NT2/D1 (cell line): ENCODE measurements at regions not wholly inside any gene's neighbourhood (a gene's known extent, or its start where the extent isn't known, plus 50 kb on each side); places are given as distances from the start of the nearest gene placed in this dataset.

Experiments
- DNase-seq: peaks from one replicate; pipeline ENCODE4 v3.0.0-alpha.2; 2011; ENCODE audit warnings: low read depth, low spot score
- H3K27me3 ChIP-seq: 2 replicates; pipeline ENCODE4 v1.6.0; 2011; ENCODE audit warnings: mild to moderate bottlenecking; ENCODE audit not compliant: insufficient read length, insufficient read depth
- H3K36me3 ChIP-seq: 2 replicates; pipeline ENCODE4 v1.6.1; 2011; ENCODE audit warnings: mild to moderate bottlenecking, low read length, mixed read lengths; ENCODE audit not compliant: insufficient read depth, insufficient read length
- H3K4me1 ChIP-seq: 2 replicates; pipeline ENCODE4 v1.5.1; 2011; ENCODE audit not compliant: insufficient read depth, insufficient read length
- H3K4me3 ChIP-seq: 2 replicates; pipeline ENCODE4 v1.5.1; 2011; ENCODE audit warnings: low read depth; ENCODE audit not compliant: insufficient read length
- H3K9ac ChIP-seq: 2 replicates; pipeline ENCODE4 v1.6.0; 2011; ENCODE audit warnings: low read depth; ENCODE audit not compliant: insufficient read length
- H3K9me3 ChIP-seq: 2 replicates; pipeline ENCODE4 v1.5.1; 2011; ENCODE audit warnings: mild to moderate bottlenecking, low read length; ENCODE audit not compliant: insufficient read depth
- SUZ12 ChIP-seq: IDR thresholded peaks from 2 replicates; pipeline ENCODE4 v1.6.1; 2011; ENCODE audit not compliant: insufficient read length, insufficient read depth; ENCODE audit errors: extremely low read depth
- YY1 ChIP-seq: IDR thresholded peaks from 2 replicates; pipeline ENCODE4 v1.6.1; 2011; ENCODE audit not compliant: insufficient read length, insufficient read depth
- ZNF274 ChIP-seq: IDR thresholded peaks from 2 replicates; pipeline ENCODE4 v1.6.1; 2011; ENCODE audit warnings: mild to moderate bottlenecking, low read depth, low read length

DNA sequence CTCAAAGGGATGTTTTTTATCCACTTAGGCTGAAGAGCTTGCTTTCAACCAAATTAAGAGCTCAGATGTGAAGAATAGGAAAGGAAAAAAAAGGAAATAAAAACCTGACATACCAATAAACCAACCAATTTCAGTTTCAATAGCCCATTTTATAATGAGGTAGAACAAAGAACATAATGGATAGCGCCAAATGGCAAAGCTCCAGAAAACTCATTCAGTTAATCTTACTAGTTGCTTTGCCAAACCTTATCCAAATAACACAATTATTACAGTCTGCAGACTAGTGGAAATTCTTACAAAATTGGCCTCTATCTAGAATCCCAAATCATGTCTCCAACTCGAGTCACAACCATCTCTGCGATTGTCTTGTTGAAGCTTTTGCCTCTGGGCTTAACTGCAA, 337.0 kb downstream of the CRPPA start:
- DNase-seq, result no peak

DNA sequence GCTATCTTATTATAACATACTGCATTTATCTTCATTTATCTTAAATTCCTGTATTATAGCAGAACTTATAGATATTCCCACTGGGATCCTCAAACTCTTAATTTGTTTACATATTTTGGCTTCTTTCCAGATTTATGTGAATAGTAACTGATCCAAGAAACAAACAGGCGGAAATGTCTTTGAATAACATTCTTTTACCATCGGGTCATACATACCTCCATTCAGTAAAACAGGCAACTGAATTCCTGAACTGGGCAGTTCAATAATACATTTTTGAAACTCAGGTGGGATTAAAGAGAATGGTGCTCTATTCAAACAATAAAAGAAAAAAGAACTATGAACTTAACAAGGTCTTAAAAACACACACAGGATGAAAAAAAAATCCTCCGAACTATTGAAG, 337.4 kb downstream of the CRPPA start:
- no peaks in the 10 kb centered on the region for H3K4me1 ChIP-seq
- TF ChIP-seq SUZ12 (no peak), ZNF274 (no peak)
- H3K9ac ChIP-seq, result no peak overlapping the region
- no peak overlapping the region for H3K4me3 ChIP-seq
- no peaks in the 10 kb centered on the region for H3K9me3 ChIP-seq
- no peaks in the 10 kb centered on the region for H3K27me3 ChIP-seq
- H3K36me3 ChIP-seq, result no peaks in the 10 kb centered on the region
- no peak for DNase-seq

More for the DNA sequence above, 337.0 kb downstream of the CRPPA start:
- no peak for TF ChIP-seq SUZ12
- TF ChIP-seq ZNF274, result no peak
- TF ChIP-seq YY1, result no peak
- no peak overlapping the region for H3K9ac ChIP-seq
- H3K36me3 ChIP-seq, result no peaks in the 10 kb centered on the region
- H3K4me3 ChIP-seq, result no peak overlapping the region
- H3K27me3 ChIP-seq, result no peaks in the 10 kb centered on the region
- H3K4me1 ChIP-seq, result no peaks in the 10 kb centered on the region
- H3K9me3 ChIP-seq, result no peaks in the 10 kb centered on the region

GRCh38 chr7:16080131-16080530, 341.2 kb downstream of the CRPPA start:
- TF ChIP-seq ZNF274 (no peak), YY1 (no peak), SUZ12 (no peak)
- no peaks in the 10 kb centered on the region for H3K36me3 ChIP-seq
- H3K27me3 ChIP-seq, result no peaks in the 10 kb centered on the region
- no peaks in the 10 kb centered on the region for H3K4me1 ChIP-seq
- H3K9me3 ChIP-seq, result no peaks in the 10 kb centered on the region
- no peak overlapping the region for H3K4me3 ChIP-seq
- H3K9ac ChIP-seq, result no peak overlapping the region
- DNase-seq, result no peak

DNA sequence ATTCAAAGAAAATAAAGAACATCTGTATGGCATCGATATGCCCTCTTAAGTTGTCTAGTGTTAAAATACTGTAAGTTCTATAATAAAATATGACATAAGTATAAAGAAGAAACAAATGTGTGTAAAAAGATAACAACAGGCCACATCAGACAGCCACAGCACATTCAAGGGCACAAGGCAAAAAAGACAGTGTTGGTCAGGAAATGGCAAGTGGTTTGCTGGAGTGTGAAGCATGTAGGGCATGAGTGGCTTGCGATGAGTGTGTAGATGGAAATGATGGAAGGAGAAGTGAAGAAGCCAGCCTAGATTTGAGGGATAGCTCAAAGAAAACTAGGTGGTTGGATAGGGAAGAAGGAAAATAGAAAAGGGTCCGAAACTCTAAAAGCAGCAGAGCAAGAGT, 341.6 kb downstream of the CRPPA start:
- Histone ChIP-seq H3K4me3 (no peak overlapping the region), H3K9ac (no peak overlapping the region), H3K36me3 (no peaks in the 10 kb centered on the region), H3K27me3 (no peaks in the 10 kb centered on the region), H3K9me3 (no peaks in the 10 kb centered on the region), H3K4me1 (no peaks in the 10 kb centered on the region)
- TF ChIP-seq SUZ12, result no peak
- no peak for TF ChIP-seq YY1
- TF ChIP-seq ZNF274, result no peak
- no peak for DNase-seq

GRCh38 chr7:16078076-16078952, 343.0 kb downstream of the CRPPA start:
- no peaks in the 10 kb centered on the region for H3K9me3 ChIP-seq
- no peaks in the 10 kb centered on the region for H3K36me3 ChIP-seq
- H3K4me1 ChIP-seq, result no peaks in the 10 kb centered on the region
- TF ChIP-seq ZNF274 (no peak), SUZ12 (no peak), YY1 (no peak)
- no peak overlapping the region for H3K9ac ChIP-seq
- H3K27me3 ChIP-seq, result no peaks in the 10 kb centered on the region
- H3K4me3 ChIP-seq, result no peak overlapping the region
- peak; percentile 64 for DNase-seq

DNA sequence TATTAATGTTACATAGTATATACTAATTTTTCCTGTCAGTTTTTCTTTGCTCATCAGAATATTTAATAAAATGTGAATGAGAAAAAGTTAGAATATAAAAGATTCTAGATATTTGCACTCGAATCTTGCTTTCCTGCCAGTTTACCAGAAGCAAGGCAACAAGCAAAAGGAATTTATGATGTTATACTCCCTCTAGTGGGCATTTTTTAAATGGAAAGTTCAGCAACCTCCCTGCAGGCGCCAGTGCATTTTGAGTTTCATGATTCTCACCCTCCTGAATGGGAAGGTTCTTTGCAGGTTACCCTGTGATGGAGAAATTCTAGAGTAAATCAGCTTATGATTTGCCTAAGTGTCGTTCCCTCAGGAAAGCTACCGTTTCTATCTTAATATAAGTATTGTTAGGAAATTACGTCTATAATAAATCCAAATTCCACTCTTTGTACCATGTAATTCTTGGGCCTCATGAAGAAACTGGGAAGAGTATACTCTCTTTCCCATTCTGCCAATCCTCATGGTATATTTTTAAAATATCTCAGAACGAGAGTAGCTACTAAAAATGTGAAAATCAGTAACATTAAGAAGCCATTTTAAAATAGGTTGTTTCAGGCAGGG, 350.0 kb downstream of the CRPPA start:
- Histone ChIP-seq H3K9me3 (no peaks in the 10 kb centered on the region), H3K4me3 (no peak overlapping the region), H3K4me1 (no peaks in the 10 kb centered on the region), H3K9ac (no peak overlapping the region), H3K36me3 (no peaks in the 10 kb centered on the region), H3K27me3 (no peaks in the 10 kb centered on the region)
- DNase-seq, result peak; percentile 46
- TF ChIP-seq YY1, result no peak
- no peak for TF ChIP-seq SUZ12
- TF ChIP-seq ZNF274, result no peak

- TF ChIP-seq YY1 (no peak), ZNF274 (no peak), SUZ12 (no peak)
- no peaks in the 10 kb centered on the region for H3K36me3 ChIP-seq
- no peaks in the 10 kb centered on the region for H3K27me3 ChIP-seq
- H3K9me3 ChIP-seq, result no peaks in the 10 kb centered on the region
- H3K4me1 ChIP-seq, result no peaks in the 10 kb centered on the region
- H3K9ac ChIP-seq, result no peak overlapping the region
- H3K4me3 ChIP-seq, result no peak overlapping the region
- no peak for DNase-seq
Observed at GRCh38 chr7:16070806-16071205, 350.5 kb downstream of the CRPPA start.

GRCh38 chr7:16069998-16070397, 351.3 kb downstream of the CRPPA start:
- Histone ChIP-seq H3K36me3 (no peaks in the 10 kb centered on the region), H3K9ac (no peak overlapping the region), H3K9me3 (no peaks in the 10 kb centered on the region), H3K4me3 (no peak overlapping the region), H3K4me1 (no peaks in the 10 kb centered on the region), H3K27me3 (no peaks in the 10 kb centered on the region)
- DNase-seq, result no peak
- TF ChIP-seq ZNF274, result no peak
